Body of pancreas (tissue), 4 donors: ENCODE measurements at regions not wholly inside any gene's neighbourhood (a gene's known extent, or its start where the extent isn't known, plus 50 kb on each side); places are given as distances from the start of the nearest gene placed in this dataset.

ENCODE experiments used
- CTCF ChIP-seq, 7 experiments: fragments of 450-650 bp in 4 of 7; fragments of 200-600 bp in 3 of 7; sonication (generic) in 3 of 7; IDR thresholded peaks; one replicate each; pipeline ENCODE4 v1.5.1; 2016 to 2019; ENCODE audit warnings: antibody characterized with exemption in 7 of 7
- POLR2A ChIP-seq, 3 donors: fragments of 450-650 bp; IDR thresholded peaks; one replicate each; pipeline ENCODE4 v1.6.1; 2016; ENCODE audit warnings: antibody characterized with exemption in 3 of 3, mild to moderate bottlenecking in 2 of 3

GRCh38 chr3:102024270-102024904, 175.1 kb downstream of the NFKBIZ start:
- TF ChIP-seq CTCF (IDR thresholded peaks at IDR 0.05): no peak
- TF ChIP-seq POLR2A (IDR thresholded peaks at IDR 0.05): no peak
